Osteoblast (primary cell): ENCODE measurements at regions not wholly inside any gene's neighbourhood (a gene's known extent, or its start where the extent isn't known, plus 50 kb on each side); places are given as distances from the start of the nearest gene placed in this dataset.
"Not testable (repeated sequence)": the region's sequence is repeated elsewhere in the genome, so short reads cannot be mapped to it uniquely, and the experiment has no call there.

Experiments used
- DNase-seq: peaks from one replicate; pipeline ENCODE4 v3.0.0; 2011; ENCODE audit warnings: low spot score, mixed read lengths; ENCODE audit not compliant: insufficient read length; ENCODE audit errors: missing footprints
- H2AFZ ChIP-seq: 2 replicates; pipeline ENCODE4 v1.6.0; 2011; ENCODE audit warnings: mild to moderate bottlenecking, low read length
- H3K27ac ChIP-seq: 2 replicates; pipeline ENCODE4 v1.5.1; 2011; ENCODE audit warnings: mild to moderate bottlenecking, low read depth, low read length, moderate library complexity
- H3K27me3 ChIP-seq: 2 replicates; pipeline ENCODE4 v1.6.0; 2012; ENCODE audit warnings: mild to moderate bottlenecking, control low read depth, inconsistent platforms, low read length, moderate library complexity; ENCODE audit not compliant: insufficient read depth
- H3K36me3 ChIP-seq: 2 replicates; pipeline ENCODE4 v1.5.1; 2011; ENCODE audit warnings: mild to moderate bottlenecking, low read length, control low read depth, moderate library complexity; ENCODE audit not compliant: insufficient read depth
- H3K4me1 ChIP-seq: 2 replicates; pipeline ENCODE4 v1.5.1; 2011; ENCODE audit warnings: mild to moderate bottlenecking, low read length, control low read depth, moderate library complexity; ENCODE audit not compliant: insufficient read depth
- H3K4me2 ChIP-seq: 2 replicates; pipeline ENCODE4 v1.6.0; 2011; ENCODE audit warnings: mild to moderate bottlenecking, low read length; ENCODE audit not compliant: insufficient read depth
- H3K4me3 ChIP-seq: fragments of 200-600 bp; sonication (generic); 3 replicates; pipeline ENCODE4 v1.5.1; 2012; ENCODE audit warnings: mild to moderate bottlenecking, low read length, inconsistent platforms; ENCODE audit not compliant: insufficient read depth
- H3K79me2 ChIP-seq: 2 replicates; pipeline ENCODE4 v1.6.0; 2012; ENCODE audit warnings: mild to moderate bottlenecking, low read length, control low read depth, inconsistent platforms; ENCODE audit not compliant: insufficient read depth
- H3K9me3 ChIP-seq: 2 replicates; pipeline ENCODE4 v1.5.1; 2011; ENCODE audit warnings: low read depth, low read length, control low read depth
- H4K20me1 ChIP-seq: 2 replicates; pipeline ENCODE4 v1.6.0; 2012; ENCODE audit warnings: mild to moderate bottlenecking, low read length, control low read depth; ENCODE audit not compliant: insufficient read depth

DNA sequence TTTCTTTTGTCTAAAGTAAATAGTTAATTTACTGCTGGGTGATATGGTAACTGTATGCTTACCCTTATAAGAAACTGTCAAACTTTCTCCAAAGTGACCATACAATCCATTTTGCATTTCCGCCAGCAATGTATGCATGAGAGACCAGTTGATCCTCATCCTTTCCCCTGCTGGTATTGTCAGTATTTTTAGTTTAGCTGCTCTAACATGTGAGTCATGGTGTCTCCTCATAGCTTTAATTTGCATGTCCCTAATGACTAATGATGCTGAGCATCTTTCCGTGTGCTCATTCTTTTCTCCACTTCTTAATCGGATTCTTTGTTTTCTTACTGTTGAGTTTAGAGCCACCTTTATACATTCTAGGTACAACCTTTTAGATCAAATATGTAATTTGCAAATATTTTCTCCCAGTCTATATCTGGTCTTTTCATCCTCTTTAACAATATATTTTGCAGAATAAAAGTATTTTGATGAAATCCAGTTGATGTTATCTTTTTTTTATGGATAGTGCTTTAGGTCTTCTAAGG, 379.9 kb downstream of the BCL2L11 start:
- H3K36me3 ChIP-seq, H3K79me2 ChIP-seq, H3K4me2 ChIP-seq, H4K20me1 ChIP-seq, H3K4me3 ChIP-seq, H3K9me3 ChIP-seq, H2AFZ ChIP-seq, H3K27me3 ChIP-seq, DNase-seq: not testable (repeated sequence)
- peak overlapping the region; percentile 37 for H3K27ac ChIP-seq
- peaks cover 17% of the 10 kb centered on the region for H3K4me1 ChIP-seq

DNA sequence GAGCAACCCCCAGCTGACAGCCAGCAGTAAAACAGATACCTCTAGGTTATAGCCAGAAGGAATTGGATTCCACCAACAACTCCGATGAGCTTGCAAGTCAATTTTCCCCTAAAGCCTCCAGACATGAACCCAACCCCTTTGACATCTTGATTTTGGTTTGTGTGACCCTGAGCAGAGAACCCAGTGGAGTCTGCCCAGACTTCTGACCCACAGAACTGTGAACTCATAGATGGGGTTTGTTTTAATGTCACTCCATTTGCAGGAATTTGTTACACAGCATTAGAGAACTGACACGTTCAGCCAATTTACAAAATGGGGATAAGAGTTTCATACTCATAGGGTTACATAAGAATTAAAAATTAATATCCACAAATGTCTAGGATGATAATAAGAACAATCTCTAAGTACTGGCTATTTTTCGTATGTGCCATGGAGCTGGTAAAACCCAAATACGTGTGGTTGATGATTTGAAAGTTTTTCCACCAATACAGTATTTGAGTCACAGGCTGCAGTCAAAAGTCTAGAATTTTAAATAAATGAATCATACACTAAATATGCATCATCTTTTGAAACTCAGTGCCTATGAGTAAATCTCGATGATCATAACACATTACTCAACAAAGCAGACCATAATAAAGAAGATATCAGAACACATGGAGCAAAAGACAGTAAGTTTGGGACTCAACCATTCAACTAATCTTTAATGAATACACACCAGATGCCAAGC, 380.0 kb downstream of the ANAPC1 start:
- not testable (repeated sequence) for H3K79me2 ChIP-seq, H3K9me3 ChIP-seq, H3K27me3 ChIP-seq, DNase-seq, H3K4me2 ChIP-seq, H3K36me3 ChIP-seq, H3K4me3 ChIP-seq, H4K20me1 ChIP-seq, H2AFZ ChIP-seq, H3K4me1 ChIP-seq
- peak overlapping the region; percentile 63 for H3K27ac ChIP-seq

DNA sequence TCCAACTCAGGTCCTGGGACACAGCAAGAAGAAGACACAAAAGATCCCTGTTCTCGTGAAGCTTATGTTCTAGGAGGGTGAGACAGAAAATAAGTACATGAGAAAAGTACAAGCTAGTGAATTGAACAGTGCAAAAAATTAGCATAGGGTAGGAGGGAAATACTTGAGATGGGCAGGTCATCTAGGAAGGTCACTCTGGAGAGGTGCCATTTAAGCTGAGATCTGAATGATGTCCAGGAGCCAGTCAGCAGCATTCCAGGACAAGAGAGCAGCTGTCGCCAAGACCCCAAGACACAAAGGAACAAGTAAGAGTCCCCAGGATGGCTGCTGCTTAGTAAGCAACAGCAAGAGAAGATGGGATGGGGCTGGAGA, 379.4 kb downstream of the ANAPC1 start:
- DNase-seq, H3K4me2 ChIP-seq, H3K27ac ChIP-seq: not testable (repeated sequence)

DNA sequence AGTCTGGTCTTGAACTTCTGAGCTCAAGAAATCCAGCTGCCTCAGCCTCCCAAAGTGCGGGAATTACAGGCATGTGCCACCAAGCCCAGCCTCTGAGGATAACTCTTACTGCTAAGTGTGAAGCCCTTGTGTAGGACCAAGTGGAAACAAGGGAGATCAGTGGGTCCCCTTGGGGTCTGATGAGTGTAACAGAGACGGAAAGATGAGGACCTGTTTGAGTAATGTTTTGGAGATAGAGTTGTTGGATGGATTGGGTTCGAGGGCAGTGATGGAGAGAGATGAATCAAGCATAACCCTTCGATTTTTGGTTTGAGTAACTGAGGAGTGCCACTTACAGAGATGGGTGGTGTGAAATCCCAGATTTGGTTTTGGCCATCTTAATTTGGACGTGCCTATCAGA, 378.7 kb downstream of the ANAPC1 start:
- not testable (repeated sequence) for H3K4me1 ChIP-seq, H3K4me2 ChIP-seq, H2AFZ ChIP-seq, H3K4me3 ChIP-seq, H3K27ac ChIP-seq, H3K36me3 ChIP-seq, DNase-seq, H3K27me3 ChIP-seq, H3K9me3 ChIP-seq, H4K20me1 ChIP-seq, H3K79me2 ChIP-seq

More for the DNA sequence above, 379.4 kb downstream of the ANAPC1 start:
- not testable (repeated sequence) for H3K4me1 ChIP-seq, H4K20me1 ChIP-seq, H3K36me3 ChIP-seq, H3K9me3 ChIP-seq, H2AFZ ChIP-seq, H3K79me2 ChIP-seq, H3K27me3 ChIP-seq, H3K4me3 ChIP-seq

DNA sequence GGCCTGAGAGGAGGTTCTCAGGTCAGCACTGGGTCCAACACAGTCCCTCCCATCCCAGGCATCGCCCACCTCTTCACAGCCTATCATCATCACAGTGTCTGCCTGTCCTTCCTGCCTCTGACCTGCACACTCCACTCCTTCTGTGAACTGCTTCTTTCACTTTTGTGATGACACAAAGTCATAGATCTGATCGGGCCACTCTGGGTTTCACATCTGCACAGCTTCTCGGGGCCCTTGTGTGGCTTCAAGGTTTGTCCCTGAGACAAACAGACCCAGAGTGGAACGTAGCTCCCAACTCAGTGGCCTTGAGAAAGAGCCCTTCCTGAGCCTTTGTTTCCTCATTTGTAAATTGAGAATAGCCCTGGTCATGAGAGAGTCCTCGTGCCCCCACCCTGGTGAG, 377.1 kb downstream of the ANAPC1 start:
- not testable (repeated sequence) for H3K27ac ChIP-seq, H3K9me3 ChIP-seq, H3K79me2 ChIP-seq, H3K4me2 ChIP-seq, H3K36me3 ChIP-seq, H2AFZ ChIP-seq, H3K4me3 ChIP-seq, DNase-seq, H4K20me1 ChIP-seq, H3K27me3 ChIP-seq, H3K4me1 ChIP-seq

DNA sequence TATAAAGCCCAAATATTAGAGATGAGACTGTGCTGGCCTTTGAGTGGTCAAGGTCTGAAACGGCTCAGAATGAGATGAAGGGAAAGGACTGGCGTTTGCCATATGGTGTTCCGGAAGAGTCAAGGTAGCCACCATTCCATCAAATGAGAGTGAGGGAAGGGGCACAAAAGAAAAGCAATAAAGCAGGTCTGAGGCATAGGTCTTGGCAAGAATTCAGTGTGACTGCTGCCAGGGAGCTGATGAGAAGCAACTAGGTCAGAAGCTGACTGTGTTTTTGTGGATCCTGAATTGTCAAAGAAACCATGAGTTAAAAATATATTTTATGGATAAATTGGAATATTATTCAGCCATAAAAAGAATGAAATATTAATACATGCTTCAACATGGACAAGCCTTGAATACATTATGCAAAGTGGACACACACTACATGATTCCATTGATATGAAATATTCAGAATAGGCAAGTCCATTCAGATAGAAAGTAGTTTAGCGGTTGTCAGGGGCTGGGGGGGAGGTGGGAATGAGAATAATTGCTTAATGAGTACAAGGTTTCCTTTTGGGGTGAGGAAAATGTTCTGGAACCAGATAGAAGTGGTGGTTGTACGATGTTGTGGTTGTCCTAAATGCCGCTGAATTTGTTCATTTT, 374.6 kb downstream of the ANAPC1 start:
- not testable (repeated sequence) for H3K27me3 ChIP-seq, H3K4me1 ChIP-seq, DNase-seq, H3K9me3 ChIP-seq, H3K36me3 ChIP-seq, H4K20me1 ChIP-seq, H3K27ac ChIP-seq, H3K4me2 ChIP-seq, H3K79me2 ChIP-seq, H2AFZ ChIP-seq, H3K4me3 ChIP-seq

DNA sequence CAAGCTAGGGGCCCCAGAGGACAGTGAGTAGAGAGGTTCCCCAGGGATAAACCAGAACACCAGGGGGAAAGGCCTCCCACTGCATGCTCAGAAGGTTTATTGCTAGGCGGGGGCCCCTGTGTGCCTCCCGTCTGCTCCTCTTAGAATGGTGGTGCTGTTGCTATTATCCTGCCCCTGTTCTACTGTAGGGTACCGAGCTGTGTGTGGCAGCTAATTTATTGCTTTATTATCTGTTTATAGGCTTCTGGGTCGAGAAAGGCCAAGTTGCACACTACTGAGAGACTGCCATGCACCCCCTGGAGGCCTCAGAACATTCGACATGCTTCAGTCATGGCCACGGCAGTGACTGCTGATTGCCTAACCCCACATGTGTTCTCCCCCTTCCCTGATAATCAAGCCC, 373.6 kb downstream of the ANAPC1 start:
- H3K9me3 ChIP-seq, H3K27me3 ChIP-seq, H4K20me1 ChIP-seq, DNase-seq, H3K4me2 ChIP-seq, H2AFZ ChIP-seq, H3K36me3 ChIP-seq, H3K4me1 ChIP-seq, H3K27ac ChIP-seq, H3K79me2 ChIP-seq, H3K4me3 ChIP-seq: not testable (repeated sequence)

DNA sequence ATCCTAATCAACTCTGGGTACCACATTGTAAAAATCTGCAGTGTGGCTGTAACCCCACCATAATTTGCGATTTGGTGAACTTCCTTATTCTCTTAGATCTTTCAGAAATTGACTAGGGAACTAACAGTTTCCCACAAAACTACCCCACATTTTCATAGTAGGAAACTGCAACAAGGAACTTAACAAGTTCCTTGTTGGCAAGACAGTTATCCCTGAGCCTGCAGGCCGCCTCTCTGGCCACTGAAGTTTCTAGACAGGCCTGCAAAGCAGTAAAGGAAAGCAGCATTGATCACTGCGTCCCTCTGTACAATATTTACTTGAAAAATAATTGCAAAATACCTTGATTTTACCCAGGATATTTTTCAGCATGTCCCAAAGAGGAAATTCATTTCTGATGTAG, 372.9 kb downstream of the ANAPC1 start:
- H3K79me2 ChIP-seq, DNase-seq, H3K36me3 ChIP-seq, H3K9me3 ChIP-seq, H3K27ac ChIP-seq, H3K4me3 ChIP-seq, H2AFZ ChIP-seq, H3K4me1 ChIP-seq, H3K4me2 ChIP-seq, H4K20me1 ChIP-seq, H3K27me3 ChIP-seq: not testable (repeated sequence)

DNA sequence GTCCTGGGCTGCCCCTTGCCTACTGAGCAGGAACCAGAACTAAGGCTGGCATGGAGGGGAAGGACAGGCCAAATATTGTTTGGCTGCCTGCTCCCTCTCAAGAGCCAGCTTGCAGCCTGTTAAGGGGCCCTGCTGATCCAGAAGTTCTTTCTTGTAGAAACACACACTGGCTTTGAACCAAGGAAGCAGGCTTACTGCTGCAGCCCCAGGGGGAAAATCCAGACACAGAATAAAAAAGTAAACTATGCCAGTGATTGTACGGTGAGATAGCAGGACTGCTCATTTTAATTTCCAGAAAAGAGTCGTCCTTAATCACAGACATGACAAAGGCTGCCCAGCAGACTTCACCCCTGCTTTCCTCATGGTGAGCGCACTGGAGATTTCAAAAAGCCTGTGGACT, 371.6 kb downstream of the ANAPC1 start:
- not testable (repeated sequence) for H3K79me2 ChIP-seq, H4K20me1 ChIP-seq, H3K4me1 ChIP-seq, H3K4me3 ChIP-seq, H3K9me3 ChIP-seq, H2AFZ ChIP-seq, H3K27ac ChIP-seq, H3K36me3 ChIP-seq, DNase-seq, H3K4me2 ChIP-seq, H3K27me3 ChIP-seq
